ENCODE measurements at regions not wholly inside any gene's neighbourhood (a gene's known extent, or its start where the extent isn't known, plus 50 kb on each side); places are given as distances from the start of the nearest gene placed in this dataset.
A peak's percentile ranks its signal among the peaks of the same experiment; 100 is the strongest.

DNA sequence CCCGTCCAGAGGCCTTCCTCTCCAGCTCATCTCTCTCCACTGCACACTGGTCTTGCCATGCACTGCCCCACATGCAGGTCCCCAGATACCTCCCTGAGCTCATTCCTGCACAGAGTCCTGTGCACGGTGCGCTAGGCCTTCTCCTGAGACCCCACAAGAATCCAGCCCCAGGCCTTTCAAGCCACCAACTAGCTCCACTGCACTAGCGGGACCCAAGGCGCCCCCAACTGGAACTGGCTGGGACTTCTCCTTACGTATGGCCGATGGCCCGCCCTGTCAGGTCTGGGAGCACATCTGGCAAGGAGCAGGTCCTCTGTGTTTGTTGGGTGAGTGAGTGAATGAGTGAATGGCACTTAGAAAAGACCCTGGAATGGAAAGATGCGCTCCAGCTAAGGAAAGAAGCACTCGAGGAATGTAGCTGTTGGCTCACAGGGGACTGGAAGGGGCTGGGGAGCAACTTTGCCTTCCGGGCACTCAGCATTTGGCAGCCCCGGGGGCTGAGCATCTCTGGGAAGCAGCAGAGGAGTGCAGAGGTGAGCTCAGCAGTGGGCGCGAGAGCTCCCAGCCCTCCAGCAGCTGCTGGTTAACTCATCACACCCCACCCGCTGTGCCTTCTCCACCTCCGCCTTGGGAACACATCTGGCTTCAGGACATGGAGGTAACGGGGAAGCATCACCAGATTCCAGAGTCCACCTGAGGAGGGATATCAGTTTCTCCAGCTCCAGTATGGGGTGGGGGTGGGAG lies 223.1 kb downstream of the GLI2 start:
- DNase-seq = peak; percentile 45

DNA sequence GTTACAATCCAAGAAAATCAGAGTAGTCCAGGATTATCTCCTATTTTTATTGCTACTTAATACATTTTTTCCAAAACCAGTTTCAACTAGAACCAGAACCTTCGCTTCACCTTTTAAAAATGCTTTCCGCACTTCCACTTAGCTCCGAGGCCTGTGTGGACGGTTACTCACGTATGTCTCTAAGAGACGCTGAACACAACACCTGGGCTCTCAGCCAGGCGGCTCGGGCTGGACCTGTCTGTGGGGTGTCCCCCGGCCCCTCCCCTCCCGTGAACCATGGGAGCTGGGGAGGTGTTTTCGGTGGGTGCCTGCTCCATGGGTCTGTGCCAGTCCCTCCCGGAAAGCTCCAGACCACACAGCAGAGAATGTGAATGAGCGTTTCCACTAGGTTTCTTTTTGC lies 223.8 kb downstream of the GLI2 start:
- DNase-seq = peak; percentile 45

DNA sequence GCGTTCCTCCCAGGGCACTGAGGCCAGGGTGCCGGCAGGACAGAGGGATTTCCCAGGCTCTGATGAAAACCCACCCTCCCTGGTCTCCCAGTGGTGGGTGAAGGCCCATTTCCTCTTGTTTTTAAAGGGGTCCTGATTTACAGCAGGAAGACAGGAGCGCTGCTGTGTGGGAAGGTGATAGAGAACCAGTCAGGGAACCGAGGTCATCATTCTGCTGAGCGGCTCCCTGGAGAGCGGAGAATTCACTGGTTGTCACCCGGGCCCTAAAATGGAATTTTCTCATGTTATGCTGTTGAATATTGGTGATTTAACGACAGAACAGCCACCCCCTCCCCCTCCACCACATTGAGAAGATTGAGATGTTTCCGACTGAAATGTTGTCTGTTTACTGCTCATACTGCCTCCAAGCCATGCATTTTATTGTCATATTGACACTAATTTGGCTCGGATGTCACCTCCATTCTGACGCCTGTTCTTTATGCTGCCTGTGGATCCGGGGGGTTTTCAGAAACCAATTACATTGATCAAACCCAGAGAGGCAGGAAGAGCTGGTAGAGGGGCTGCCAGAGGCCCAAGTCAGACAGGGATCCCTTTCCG lies 225.2 kb downstream of the GLI2 start:
- no peak for DNase-seq

DNA sequence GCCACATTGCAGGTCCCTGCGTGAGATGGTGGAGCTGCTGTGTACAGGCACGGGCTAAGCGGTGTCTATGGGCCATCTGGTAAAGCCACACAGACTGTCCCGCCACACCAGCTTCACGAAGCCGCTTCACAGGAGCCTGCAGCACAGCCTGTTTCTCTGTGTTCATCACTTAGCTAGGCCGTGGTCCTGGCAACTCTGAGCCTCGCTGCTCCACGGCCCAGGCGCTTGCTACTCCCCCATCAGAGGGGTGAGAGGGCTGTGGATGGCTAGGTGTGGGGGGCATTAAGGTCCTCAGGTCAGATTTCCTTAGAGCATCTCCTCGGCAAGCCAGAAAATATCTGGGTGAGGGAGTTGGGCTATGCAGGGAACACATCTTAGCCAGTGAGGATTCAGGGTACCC lies 225.7 kb downstream of the GLI2 start:
- DNase-seq = no peak

DNA sequence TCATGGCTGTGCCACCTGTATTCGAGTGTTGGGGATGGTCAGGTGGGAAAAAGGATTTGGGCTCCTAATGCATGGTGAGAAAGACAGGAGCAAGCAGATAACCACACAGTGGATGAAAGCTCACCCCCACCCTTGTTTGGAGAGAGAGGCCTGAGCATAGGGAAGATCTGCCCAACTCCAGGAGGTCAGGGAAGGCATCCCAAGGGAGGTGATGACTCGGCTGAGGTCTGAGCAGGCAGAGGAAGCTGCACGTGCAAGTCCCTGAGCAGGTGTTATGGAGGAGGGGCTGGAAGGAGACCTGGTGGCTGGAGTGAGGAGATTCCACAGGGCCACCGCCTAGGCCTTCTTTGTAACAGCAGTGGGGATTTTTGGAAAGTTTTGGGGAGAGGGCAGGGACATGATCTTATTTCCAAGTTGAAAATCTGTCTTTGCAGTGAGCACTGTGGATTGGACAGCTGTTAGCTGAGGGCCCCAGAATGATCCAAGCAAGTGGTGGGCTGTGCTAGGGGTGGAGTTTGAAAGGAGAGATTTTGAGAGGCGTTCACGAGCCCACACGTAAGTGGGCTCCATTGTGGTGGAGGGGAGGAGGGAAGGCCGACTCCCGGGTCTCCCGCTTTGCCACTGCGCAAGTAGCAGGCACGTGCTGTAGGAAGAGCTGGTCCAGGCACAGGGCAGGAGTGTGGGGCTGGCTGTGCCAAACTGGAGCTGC lies 228.5 kb downstream of the GLI2 start:
- no peak for DNase-seq

DNA sequence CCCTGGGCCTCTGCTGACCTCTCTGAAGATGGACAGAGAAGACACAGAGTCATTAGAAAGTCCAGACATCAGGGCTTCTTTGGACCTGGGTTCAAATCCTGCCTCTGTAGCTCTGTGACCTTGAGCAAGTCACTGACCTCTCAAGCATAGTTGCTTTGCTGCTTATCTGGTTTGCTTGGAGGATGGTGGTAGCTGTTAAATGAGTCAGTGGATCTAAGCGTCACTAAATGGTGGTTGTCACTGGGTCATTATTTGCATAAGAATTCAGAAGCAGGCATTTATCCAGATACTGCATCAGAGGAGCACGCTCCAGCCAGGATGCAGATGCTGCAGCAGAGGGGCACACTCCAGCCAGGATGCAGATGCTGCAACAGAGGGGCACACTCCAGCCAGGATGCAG lies 229.2 kb downstream of the GLI2 start:
- no peak for DNase-seq

DNA sequence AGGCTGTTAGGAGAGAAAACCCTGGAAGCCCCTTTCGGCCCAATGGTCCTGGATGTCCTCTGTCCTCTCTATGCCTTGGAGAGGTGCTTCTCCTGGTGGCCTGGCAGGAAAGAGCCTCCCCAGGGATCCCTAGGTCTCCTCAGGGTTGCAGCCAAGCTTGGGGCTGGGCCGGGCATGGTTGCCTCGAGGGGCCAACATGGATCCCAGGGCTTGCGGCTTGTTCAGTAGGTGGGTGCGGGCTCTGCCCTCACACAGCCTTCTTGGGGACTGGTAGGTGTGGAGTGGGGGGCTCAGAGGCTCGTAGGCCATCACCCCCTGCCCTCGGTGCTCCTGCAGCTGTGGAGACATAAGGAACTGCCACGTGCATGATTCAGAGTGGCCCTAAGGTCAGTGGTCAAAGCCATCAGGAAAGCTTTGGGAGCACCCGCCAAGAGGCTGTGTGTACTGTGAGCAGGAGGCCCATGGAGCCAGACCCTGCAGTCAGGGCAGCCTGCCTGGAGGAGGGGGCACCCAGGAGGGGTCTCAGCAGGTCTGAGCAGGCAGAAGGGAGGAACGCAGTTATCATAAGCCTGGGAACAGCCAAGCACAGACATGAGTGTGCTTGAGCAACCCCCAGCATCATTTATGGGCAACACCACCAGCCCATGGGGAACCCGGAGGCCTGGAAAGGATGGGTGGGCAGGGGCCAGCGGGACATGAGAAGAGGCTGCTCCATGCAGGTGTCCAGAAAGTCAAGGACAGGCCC lies 231.0 kb downstream of the GLI2 start:
- DNase-seq = no peak

DNA sequence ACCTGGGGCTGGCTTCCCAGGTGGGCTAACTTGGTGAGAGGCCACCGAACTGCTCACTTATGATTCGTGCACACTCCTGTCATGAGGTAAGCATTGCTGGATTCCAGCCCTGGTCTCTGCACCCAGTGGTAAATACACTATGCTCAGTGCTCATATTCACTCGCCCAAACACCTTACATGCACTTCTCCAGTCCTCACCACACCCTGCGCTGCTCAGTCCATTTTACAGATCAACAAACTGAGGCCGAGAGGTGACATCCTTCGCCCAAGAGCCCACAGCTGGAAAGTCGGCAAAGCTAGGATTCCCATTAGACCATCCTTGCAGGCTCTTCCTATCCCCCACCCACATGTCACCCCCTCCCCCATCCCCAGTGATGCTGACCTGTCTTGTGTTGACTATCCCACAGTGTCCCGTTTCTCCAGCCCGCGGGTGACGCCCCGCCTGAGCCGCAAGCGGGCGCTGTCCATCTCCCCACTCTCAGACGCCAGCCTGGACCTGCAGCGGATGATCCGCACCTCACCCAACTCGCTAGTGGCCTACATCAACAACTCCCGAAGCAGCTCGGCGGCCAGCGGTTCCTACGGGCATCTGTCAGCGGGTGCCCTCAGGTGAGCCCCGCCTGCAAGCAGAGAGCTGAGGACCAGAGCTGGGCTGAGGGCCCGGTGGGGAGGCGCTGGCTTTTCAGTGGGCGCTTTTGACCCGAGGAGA lies 232.8 kb downstream of the GLI2 start:
- DNase-seq = no peak

DNA sequence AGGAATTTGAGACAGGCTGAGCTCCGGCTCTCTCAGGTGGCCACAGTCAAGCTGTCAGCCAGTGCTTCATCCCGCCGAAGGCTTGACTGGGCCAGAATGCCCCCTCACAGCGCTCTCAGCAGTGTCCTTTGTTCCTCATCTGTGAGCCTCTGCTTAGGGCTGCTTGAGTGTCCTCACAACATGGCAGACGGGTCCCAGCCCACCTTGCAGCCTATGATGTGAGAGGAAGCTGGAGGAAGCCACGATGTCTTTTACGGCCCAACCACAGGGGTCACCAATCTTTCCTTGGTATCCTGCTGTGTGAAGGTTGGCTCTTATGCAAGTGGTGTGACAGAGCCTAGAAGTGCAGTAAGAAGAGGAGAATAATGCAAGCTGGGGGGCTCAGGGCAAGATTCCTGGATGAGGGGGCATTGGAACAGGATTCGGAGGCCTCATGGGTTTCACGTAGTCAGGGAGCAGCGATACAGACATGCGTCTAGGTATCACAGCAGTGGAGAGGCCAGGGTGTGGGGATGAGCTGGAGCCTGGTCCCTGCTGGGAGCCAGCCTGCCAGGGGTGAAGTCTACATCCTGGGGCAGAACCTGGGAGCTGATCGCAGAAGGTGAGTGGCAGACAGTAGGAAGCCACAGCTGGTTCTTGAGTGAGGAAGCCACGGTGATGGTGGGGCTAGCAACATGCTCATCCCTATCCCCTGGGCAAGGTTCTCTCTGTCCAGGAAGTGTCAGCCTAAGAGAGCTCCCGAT lies 234.1 kb downstream of the GLI2 start:
- no peak for DNase-seq

DNA sequence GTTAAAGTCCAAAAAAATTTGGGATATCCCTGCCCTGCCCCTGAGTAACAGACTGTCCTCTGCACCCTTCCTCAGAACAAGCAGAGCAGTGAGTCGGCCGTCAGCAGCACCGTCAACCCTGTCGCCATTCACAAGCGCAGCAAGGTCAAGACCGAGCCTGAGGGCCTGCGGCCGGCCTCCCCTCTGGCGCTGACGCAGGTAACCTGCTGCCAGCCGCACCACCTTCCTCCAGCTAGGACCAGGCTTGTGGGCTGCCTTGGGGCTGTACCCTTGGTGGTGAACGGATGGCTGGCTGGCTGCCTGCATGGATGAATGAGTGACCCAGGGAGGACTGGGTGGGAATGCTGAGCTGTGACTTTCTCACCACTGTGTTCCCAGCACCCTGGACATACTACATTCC lies 236.2 kb downstream of the GLI2 start:
- no peak for DNase-seq

DNA sequence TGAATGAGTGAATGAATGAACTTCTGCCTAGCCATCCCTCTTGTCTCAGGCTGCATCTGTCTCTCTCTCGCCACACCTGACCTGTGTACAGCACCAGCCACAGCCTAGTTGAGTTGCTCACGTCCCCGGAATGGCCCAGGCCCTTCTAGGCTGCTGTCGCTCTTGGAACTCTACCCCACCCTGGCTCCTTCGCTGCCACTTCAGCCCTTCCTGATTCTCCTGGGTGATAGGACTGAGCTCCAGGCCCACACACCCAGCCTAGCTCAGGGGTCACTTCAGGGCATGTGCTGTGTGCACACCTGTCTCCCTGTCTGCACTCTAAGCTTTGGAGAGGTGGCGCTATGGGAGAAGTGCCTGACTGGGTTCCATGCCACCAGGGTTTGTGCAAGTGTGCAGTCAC lies 236.6 kb downstream of the GLI2 start:
- peak; percentile 83 for DNase-seq

DNA sequence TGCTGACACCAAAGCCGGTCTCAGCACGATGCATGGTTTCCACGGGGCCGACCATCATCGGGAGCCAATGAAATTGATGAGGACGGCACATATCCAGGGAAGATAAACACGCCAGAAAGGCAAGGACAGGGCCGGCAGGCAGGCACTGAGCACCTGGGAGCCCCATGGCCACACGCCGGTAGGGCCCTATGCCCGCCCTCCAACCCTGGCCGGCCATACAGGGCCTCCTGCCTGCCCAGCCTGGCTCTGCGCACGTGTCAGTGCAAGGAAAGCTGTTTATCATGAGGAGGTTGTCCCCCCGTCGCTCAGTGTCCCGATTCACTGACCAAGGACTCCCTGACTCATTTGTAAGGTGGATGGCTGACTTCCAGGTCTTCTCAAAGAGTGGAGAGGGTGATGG lies 237.5 kb downstream of the GLI2 start:
- no peak for DNase-seq

DNA sequence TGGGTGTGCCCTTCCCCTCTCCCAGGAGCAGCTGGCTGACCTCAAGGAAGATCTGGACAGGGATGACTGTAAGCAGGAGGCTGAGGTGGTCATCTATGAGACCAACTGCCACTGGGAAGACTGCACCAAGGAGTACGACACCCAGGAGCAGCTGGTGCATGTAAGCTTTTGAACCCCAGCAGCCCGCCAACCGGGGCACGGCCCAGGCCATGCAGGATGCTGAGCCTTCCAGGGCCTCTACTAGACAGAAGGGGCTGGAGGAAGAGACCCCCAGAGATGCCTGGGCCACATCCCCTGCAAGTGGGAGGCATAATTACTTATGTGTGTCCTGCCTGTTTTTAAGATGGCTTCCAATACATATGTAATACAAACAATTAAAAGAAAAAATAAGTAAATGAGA lies 239.3 kb downstream of the GLI2 start:
- DNase-seq = no peak

DNA sequence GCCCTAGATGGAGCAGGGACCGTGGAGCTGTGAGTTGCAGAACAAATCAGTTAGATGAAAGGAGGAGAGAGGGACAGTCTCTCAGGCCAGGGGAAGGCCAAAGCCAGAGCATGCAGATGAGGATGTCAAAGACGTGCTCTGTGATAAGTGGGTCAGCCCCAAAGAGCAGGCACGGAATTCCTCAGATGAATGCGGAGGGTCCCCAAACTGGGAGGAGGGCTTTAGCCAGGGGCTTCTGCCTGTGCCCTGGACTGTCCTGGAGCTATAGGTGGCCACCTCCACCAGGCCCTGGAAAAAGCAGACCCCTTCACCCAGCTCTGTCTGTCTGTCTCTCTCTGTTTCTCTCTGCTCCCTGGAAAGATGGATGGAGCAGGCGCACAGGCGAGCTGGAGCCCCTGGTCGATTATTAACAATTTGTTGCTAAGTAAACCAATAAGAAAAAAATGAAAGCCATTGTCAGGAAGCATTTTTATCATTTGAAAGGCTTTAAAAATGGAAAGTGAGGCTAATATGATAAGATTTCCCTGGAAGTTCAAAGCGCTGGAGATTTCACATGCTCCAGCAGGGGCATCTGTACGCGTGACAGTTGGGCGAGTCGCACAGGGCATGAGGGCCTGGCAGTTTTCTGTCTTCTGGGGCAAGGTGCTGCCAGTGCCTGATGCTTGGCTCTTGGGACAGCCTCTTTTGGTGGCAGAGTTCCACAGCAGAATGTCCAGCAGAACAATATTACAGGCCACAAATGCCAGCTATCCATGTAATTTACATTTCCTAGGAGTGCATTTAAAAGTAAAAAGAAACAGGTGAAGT lies 241.0 kb downstream of the GLI2 start:
- DNase-seq = no peak

DNA sequence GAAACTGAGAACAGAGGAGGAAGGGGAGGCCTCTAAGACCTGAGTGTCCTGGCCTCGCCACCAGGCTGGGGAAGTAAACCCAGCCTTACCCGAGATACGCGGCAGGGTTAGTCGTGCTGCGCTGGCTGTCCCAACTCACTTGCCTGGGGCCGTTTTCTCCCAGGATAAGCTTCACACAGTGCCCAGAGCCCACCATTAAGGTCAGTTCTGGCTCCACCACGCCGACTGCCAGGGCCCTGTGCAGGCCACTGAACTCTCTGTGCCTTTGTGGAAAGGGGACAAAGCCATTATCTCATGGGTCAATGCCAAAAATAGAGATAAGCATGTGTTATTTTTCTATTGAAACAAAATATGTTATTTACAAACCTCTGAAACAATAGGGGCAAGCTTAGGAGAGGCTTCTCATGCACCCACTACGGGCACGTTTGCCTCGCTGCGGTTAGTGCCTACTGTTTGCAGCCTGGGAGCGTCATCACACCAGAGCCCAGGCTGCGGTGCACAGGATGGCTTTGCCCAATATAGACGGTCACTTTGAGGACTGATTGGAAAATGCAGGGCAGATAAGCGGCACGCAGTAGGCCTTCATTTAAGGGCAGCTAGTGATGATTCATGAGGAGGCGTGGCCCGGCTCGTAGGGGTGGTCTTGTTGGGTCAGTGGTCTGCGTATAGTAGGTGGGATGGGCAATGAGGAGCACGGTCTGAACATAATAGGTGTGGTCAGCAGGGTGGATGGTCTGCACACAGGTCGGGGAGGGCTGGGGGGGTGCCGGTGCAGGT lies 242.1 kb downstream of the GLI2 start:
- no peak for DNase-seq

DNA sequence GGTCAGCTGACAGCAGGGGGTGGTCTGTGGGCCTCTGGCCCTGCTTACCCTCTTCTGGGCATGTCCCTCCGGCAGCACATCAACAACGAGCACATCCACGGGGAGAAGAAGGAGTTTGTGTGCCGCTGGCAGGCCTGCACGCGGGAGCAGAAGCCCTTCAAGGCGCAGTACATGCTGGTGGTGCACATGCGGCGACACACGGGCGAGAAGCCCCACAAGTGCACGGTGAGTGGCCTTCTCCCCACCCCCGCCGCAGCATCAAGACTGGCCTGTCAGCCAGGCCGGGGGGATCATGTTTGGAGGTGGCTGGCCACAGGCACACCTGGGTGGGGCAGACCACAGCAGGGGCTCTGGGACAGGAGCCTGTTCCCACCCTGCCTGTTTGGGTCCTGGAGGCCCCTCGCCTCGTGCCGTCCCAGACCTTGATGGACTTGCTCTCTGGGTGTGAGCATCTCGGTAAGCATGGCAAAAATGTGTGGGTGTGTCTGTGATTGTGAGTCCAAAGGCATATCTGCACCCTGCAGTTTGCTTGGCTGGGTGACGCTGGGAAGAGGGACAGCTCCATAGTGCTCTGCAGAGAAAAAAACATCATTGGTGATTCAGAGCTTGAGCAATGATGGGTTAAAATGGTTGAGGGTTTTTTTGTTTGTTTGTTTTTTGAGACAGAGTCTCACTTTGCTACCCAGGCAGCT lies 242.8 kb downstream of the GLI2 start:
- no peak for DNase-seq

DNA sequence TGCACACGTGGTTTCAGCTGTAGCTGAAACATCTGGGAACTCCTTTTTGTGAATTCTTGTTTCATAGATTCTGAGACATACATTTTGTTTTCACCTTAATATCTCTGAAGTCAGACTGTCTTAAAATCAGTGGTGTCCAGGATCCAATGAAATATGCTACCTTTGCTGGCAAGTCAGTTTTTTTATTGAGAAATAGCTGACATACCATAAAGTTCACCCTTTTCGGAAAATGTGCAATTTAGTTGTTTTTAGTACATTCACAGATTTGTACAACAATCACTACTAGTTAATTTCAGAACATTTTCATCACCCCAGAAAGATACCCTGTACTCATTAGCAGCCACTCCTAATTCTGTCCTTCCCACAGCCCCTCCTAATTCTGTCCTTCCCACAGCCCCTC lies 243.7 kb downstream of the GLI2 start:
- no peak for DNase-seq

DNA sequence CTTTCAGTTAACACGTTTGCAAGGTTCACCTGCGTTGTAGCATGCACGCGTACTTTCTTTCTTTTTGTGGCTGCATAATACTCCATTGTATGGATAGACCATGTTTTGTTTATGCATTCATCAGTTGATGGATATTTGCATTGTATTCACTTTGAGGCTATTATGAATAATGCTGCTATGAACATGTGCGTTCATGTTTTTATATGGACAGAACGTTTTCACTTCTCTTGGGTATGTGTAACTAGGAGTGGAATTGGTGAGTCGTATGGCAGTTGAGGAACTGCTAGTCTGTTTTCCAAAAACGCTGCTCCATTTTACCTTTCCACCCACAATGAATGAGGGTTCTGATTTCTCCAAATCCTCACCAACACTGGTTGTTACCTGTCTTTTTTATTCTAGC lies 244.3 kb downstream of the GLI2 start:
- DNase-seq = no peak

DNA sequence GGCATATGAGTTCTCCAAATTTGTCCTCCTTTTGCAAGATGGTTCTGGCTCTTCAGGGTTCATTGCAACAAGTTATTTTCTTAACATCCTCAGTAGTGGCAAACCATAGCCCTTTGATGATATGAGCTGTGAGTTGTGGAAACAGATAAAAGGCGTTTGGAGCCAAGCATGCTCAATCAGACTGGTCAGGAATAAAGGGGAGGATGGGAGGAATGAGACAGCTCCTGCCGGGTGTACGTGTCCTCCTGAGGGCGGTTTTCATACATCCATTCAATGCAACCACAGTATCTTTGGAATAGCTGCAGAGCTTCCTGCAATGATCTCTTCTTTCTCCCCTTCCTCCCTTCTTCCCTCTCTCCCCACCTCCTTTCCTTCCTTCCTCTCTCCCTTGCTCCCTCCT lies 245.8 kb downstream of the GLI2 start:
- DNase-seq = no peak

DNA sequence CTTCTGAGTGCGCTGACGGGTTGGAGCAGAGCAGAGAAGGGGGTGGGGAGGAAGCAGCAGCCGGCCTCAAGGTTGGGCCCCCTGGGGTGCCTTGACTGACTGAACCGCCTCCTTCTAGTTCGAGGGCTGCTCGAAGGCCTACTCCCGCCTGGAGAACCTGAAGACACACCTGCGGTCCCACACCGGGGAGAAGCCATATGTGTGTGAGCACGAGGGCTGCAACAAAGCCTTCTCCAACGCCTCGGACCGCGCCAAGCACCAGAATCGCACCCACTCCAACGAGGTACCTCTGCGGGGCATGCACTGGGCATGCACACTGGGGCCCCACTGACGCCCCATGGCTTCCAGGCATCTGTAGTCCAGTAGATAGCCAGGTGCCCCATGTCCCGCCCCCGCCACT lies 246.9 kb downstream of the GLI2 start:
- no peak for DNase-seq

Data from DMS79 treated with DMSO at 0.1 percent for 48 hours (cell line).